Coronary artery (tissue), 2 donors: ENCODE measurements at regions not wholly inside any gene's neighbourhood (a gene's known extent, or its start where the extent isn't known, plus 50 kb on each side); places are given as distances from the start of the nearest gene placed in this dataset.

Experiments used
- DNase-seq: peaks from one replicate; pipeline ENCODE4 v3.0.0-alpha.2; 2017; ENCODE audit warnings: low spot score
- H3K27ac ChIP-seq, 2 donors: fragments of 200-600 bp; sonication (generic); one replicate each; pipeline ENCODE4 v1.5.1; 2016 to 2019
- H3K4me3 ChIP-seq: fragments of 200-600 bp; sonication (generic); 2 replicates; pipeline ENCODE4 v1.5.1; 2016; ENCODE audit warnings: mild to moderate bottlenecking, moderate library complexity
- CTCF ChIP-seq: fragments of 200-600 bp; sonication (generic); IDR thresholded peaks from one replicate; pipeline ENCODE4 v1.5.1; 2019; ENCODE audit warnings: antibody characterized with exemption

DNA sequence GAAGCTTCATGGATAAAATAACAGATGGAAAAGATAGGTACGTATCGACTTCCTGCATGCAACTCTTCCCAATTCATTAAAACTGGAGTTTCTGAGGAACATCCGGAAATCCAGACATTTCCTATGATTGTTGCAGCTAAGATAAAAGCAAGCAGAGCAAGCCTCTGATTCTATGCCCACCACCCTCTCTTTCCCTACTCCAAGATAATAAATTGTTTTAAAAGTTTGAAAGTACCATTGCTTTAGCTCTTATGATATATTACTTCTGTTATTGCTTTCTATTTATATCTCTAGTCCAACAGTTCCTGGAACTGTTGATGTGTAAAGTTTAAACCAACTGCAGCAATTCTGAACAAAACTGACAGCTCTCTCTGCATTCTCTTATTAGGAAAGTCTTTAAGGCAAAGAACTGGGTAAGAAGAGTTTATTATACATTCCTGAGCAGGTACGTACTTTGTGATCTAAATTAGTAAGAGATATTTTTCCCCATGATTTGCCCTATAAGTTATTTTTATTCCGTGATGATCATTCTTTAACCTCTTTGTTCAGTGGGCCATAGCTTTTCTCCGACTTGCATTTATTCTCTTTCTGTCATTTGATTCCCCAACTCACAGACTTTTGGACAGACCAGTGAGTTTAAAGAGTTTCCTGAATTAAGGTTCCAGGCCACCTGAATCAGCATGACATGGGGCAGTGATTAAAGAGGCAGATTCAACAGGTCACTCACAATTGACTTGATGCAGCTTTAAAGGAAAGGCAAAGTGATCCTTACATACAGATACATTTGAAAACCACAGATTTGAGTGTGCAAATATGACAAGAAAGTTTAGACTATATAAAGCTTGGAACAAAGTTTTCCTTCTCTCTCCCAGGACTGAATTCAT is 94.2 kb upstream of the THRB start:
- Histone ChIP-seq H3K27ac (no peak overlapping the region), H3K4me3 (no peak overlapping the region)
- TF ChIP-seq CTCF = no peak
- DNase-seq = no peak

DNA sequence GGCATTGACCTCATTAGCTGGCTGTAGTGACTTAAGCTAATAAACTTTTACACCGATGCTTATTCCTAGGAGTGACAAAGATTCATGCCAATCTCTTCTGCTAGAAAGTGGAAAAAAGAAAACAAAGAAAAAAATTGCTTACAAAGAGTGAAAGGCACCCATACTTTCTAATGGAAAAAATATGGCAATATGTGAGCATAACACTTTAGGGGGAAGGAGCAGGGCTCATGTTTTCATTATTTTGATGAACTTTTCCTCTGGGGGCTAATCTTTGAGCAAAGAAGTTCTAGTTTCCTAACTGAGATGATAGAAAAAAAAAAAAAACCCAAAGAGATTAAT is 94.8 kb upstream of the THRB start:
- DNase-seq = no peak
- TF ChIP-seq CTCF = no peak
- H3K27ac ChIP-seq = no peak overlapping the region
- H3K4me3 ChIP-seq = no peak overlapping the region

DNA sequence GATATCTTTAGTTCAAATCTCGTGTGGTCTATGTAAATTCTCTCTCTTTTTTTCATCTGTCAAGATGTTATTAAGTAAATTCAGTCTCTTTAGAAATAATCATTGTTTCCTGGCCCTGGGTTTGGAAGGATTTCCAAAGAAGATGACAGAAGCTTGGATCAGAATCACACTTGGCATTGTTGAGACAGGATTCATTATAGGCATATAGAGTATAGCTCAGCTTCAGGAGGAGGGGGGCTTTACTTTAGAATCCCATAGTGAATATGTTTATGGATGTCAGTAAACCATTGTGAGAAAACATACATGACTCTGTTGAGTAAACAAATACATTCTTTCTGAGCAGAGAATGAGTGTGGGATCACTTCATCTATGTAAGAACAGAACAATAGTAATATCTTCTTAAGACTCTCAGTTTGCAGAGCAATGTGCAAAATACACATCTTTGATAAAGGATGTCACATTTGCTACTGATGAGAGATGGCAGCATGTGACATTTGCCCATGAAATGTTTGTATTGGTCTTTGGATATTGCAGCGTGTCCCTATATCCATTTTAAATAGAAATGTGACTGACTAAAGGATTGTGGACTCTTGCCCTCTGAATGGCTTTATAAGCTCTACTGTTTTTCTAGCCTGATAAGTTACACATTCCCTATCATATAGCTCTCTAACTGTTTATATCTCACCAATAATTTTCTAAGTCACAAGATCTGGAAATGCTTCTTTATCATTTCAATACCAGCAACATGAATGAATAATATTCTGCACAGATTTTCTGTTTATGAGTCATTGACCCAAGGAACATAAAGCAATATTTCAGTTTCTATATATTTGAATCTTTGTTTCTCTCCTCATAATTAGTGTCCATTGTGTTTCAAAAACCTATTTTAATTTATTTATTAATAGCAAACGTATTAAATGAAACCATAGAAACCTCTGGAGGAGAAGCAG is 95.6 kb upstream of the THRB start:
- DNase-seq = no peak
- no peak for TF ChIP-seq CTCF
- H3K27ac ChIP-seq = no peak overlapping the region
- H3K4me3 ChIP-seq = no peak overlapping the region

GRCh38 chr3:24591191-24591590 is 96.5 kb upstream of the THRB start:
- Histone ChIP-seq H3K4me3 (no peak overlapping the region), H3K27ac (no peak overlapping the region)
- DNase-seq = no peak
- no peak for TF ChIP-seq CTCF

DNA sequence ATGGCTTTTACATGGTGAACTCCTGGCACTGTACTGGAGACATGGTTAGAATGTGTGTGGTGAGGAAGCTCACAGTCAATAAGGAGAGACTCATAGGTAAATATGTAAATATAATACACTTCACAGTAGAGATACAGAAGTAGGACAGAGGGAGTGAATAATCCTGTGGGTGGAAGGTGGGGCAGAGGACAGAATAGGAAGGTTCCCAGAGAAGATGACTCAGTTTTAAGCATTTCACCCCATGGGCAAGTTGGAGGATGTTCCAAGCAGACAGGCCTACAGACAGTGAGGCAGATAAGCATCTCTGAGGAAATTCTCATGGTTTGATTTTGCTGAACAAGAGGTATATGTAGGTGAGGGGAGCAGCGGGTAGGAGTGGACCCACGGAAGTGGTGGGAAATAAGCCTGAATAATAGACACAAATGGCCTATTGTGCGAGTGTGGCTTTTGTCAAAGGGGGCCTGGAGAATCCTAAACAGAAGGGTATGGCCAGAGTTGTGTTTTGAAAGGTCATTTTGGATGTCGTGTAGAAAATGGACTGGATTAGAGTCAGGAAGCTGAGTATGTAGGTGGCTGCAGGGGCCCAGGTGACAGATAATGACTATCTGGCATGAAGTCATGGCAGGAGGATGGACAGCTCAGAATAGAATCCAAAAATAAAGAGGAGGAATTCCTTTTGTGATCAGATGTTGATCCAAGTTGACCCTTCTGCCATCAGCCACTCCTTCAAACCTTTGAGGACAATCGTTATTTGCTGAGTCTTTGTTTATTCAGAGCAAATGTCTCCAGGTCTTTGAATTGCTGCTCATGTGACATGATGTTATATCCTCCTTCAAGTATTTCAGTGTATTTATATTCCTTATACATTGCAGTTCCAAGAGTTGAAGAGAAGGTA is 97.3 kb upstream of the THRB start:
- Histone ChIP-seq H3K4me3 (no peak overlapping the region), H3K27ac (no peak overlapping the region)
- TF ChIP-seq CTCF = no peak
- no peak for DNase-seq

DNA sequence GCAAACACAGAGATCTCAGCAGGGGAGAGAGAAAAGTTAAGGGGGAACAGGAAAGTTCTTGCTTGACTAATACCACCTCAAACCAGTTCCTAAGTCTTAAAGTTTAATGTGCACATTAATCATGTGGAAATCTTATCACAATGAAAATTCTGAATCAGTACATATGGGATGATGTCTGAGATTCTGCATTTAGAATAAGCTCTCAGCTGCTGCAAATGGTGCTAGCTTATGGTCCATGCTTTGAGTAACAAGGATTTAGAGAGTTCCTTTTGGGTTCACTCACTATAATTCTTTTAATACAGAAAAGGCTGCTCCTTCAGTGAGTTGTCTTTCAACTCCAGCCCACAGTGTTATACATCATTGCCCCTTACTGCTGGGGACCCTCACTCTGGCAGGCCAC is 99.5 kb upstream of the THRB start:
- TF ChIP-seq CTCF = no peak
- Histone ChIP-seq H3K4me3 (no peak overlapping the region), H3K27ac (no peak overlapping the region)
- no peak for DNase-seq
